Aorta (tissue), 5 donors: ENCODE measurements at regions not wholly inside any gene's neighbourhood (a gene's known extent, or its start where the extent isn't known, plus 50 kb on each side); places are given as distances from the start of the nearest gene placed in this dataset.

ENCODE experiments used
- ATAC-seq: fragments of 200-7000 bp; cut with Tn5 transposase; one replicate; pipeline ENCODE4 v1.9.1; 2022; ENCODE audit warnings: moderate library complexity; ENCODE audit not compliant: low FRiP score
- DNase-seq, 2 donors: peaks; one replicate each; pipeline ENCODE4 v3.0.0-alpha.2; 2020
- H3K27ac ChIP-seq, 2 donors: one replicate each; pipeline ENCODE4 v1.5.1; 2013; ENCODE audit warnings: low read length in 2 of 2, mild to moderate bottlenecking in 2 of 2, moderate library complexity in 2 of 2, control low read depth in 1 of 2, inconsistent platforms in 1 of 2, low read depth in 1 of 2
- H3K27me3 ChIP-seq, 2 donors: one replicate each; pipeline ENCODE4 v1.6.1; 2013; ENCODE audit warnings: control low read depth in 1 of 2, low read length in 1 of 2, mild to moderate bottlenecking in 1 of 2, moderate library complexity in 1 of 2; ENCODE audit not compliant: insufficient read depth in 2 of 2, control insufficient read depth in 1 of 2
- H3K36me3 ChIP-seq, 2 donors: one replicate each; pipeline ENCODE4 v1.6.1; 2013; ENCODE audit warnings: control low read depth in 1 of 2, low read length in 1 of 2, mild to moderate bottlenecking in 1 of 2; ENCODE audit not compliant: insufficient read depth in 2 of 2, control insufficient read depth in 1 of 2
- H3K4me1 ChIP-seq, 2 donors: one replicate each; pipeline ENCODE4 v1.6.1; 2013; ENCODE audit warnings: low read length in 2 of 2, control low read depth in 1 of 2, mild to moderate bottlenecking in 1 of 2, moderate library complexity in 1 of 2; ENCODE audit not compliant: insufficient read depth in 2 of 2, control insufficient read depth in 1 of 2
- H3K4me3 ChIP-seq, 2 donors: one replicate each; pipeline ENCODE4 v1.5.1; 2013; ENCODE audit warnings: low read length in 2 of 2, control low read depth in 1 of 2, mild to moderate bottlenecking in 1 of 2
- H3K9me3 ChIP-seq: one replicate; pipeline ENCODE4 v1.6.1; 2013; ENCODE audit warnings: mild to moderate bottlenecking, low read length; ENCODE audit not compliant: control insufficient read depth
- WGBS, 2 donors: extraction: QIAGEN DNeasy Blood & Tissue Kit; methylation state at CpG; one replicate each; pipeline ENCODE4 v1.1.7; 2013; 5-methylcytosine and 5-hydroxymethylcytosine counted together
- intact Hi-C, 2 donors: fragments of 100-400 bp; cut with DNase I; formaldehyde crosslinking; loops; one replicate each; pipeline versions ENCODE4 v1.14.2 to v1.15.0; 2022
- donor health status: healthy with polysubstance abuse.
- donor health status: Bipolar disorder and iron deficiency.
- donor health status: DM: no; HTN: no; CAD: no.
- donor health status: DM: no; HTN: no; CAD: no.
- donor health status: DM: yes; HTN: yes; CAD: no.

DNA sequence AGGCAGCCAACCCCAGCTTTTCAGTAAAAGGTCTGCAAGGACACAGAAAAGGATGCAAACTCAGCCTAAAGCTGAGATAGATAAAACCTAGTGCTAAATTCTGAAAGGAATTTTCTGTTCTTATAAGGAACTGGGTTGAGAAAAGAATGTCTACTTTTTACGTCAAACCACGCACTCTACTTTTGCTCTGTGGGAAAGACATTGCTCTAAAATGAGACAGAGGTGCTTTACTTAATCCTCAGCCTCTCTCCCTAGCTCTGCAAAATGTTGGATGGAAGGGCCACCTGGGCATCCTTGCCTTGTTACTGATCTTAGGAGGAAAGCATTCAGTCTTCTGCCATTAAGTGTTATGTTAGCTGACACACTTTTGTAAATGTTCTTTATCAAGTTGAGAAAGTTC, 72.1 kb upstream of the LINC00305 start:
- ATAC-seq, result no peak
- Histone ChIP-seq H3K27me3 (no peaks in the 10 kb centered on the region), H3K4me3 (no peak overlapping the region), H3K36me3 (no peaks in the 10 kb centered on the region), H3K9me3 (no peaks in the 10 kb centered on the region), H3K27ac (no peak overlapping the region), H3K4me1 (no peaks in the 10 kb centered on the region)
- intact Hi-C loops, result no loop called here
- DNase-seq, result no peak
- WGBS, 2 donors, result 57 to 68% methylated on average over 2 of the region's 2 CpGs

DNA sequence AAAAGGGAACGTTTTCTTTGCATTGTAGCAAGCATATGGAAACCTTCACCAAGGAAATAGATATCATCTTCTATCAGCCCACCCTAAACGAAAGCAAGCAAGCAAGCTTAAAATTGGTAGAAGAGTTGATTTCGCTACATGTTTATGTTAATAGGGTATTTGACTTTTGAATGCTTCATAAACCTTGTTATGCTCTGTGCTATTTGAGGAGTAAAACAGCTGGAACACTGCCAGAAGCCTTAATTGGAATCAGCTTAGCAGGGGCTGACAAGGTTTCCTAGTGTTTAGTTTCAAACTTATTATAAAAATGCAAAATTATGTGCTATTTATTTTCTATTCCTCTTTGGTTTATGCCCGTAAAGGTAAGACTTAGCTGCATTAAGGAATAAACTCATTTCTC, 70.6 kb upstream of the LINC00305 start:
- no peaks in the 10 kb centered on the region for H3K36me3 ChIP-seq
- no peaks in the 10 kb centered on the region for H3K27me3 ChIP-seq
- ATAC-seq, result no peak
- H3K27ac ChIP-seq, result no peak overlapping the region
- H3K4me1 ChIP-seq, result no peaks in the 10 kb centered on the region
- intact Hi-C loops, result no loop called here
- WGBS, 2 donors, result 83 to 84% methylated on average over 4 of the region's 4 CpGs
- no peak for DNase-seq
- H3K4me3 ChIP-seq, result no peak overlapping the region
- peaks cover 1% of the 10 kb centered on the region for H3K9me3 ChIP-seq

DNA sequence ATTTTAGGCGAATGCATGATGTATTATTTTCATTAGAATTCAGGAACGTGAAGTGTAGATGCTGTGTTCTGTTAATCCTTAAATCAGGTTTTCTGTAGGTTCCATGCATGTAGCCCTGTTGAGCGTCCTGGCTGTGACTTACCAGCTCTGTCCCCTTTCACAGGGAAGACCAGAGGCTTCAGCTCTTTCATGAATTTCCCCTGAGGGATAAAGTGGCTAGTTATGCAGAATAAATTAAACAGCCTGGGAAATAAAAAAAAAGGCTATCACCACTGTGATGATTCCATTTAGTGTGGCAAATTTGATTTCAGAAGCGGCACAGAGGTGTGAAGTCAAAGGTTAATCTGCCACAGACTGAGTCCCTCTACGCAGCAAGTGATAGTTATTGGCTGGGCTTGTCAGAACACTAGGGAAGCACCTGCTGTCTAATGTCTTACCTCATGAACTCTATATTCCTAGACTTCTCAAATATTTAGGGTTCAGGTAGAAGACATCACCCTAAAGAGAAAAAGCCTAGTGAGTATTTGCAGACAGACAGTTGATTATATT, 61.6 kb upstream of the LINC00305 start:
- 71% methylated on average over 5 of the region's 5 CpGs for WGBS, 2 donors
- H3K36me3 ChIP-seq, result no peaks in the 10 kb centered on the region
- no peaks in the 10 kb centered on the region for H3K4me1 ChIP-seq
- H3K27me3 ChIP-seq, result no peaks in the 10 kb centered on the region
- ATAC-seq (no peak), DNase-seq (no peak)
- H3K4me3 ChIP-seq, result no peak overlapping the region
- no peak overlapping the region for H3K27ac ChIP-seq
- H3K9me3 ChIP-seq, result no peaks in the 10 kb centered on the region
- intact Hi-C loops, result no loop called here

DNA sequence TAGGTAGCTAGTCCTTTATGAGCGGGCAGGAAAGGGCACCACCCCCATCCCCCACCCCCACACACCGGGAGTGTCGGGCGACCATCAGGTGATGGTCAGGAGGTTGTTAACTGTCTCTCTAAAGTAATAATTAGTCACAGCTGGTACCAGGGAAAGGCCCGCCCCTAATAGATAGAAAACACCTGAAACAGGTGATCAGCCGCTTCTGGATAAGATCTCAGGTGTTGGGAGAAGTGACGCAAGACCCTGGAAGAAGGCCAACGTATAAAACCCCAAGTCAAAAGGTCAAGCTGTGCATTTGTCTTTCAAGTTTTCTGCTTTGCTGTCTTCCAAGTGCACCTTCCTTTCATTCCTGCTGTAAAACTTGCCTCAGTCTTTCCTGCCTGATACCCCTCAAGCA, 59.6 kb upstream of the LINC00305 start:
- intact Hi-C loops, result no loop called here
- no peak for ATAC-seq
- 89 to 92% methylated on average over 8 of the region's 8 CpGs for WGBS, 2 donors

DNA sequence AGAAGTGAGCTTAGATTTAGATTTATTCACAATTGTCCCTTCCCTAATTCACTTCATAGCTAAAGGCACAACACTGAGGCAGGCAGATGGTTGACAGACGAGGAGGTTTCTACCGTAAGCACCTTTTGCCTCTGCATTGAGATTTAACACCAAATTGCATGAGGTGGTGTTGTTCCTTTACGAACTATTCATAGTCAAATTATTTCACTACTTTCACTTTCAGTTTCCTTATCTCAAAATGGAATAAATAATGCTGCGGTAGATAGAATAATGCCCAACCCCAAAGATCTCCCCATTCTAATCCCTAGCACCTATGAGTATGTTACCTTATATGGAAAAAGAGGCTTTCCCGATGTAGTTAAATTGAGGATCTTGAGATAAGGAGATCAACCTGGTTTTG, 58.9 kb upstream of the LINC00305 start:
- WGBS, 2 donors, result 78 to 85% methylated on average over 5 of the region's 5 CpGs

More for the DNA sequence above, 59.6 kb upstream of the LINC00305 start:
- Histone ChIP-seq H3K9me3 (no peaks in the 10 kb centered on the region), H3K36me3 (no peaks in the 10 kb centered on the region), H3K4me1 (no peaks in the 10 kb centered on the region), H3K4me3 (no peak overlapping the region), H3K27ac (no peak overlapping the region), H3K27me3 (no peaks in the 10 kb centered on the region)
- no peak for DNase-seq

DNA sequence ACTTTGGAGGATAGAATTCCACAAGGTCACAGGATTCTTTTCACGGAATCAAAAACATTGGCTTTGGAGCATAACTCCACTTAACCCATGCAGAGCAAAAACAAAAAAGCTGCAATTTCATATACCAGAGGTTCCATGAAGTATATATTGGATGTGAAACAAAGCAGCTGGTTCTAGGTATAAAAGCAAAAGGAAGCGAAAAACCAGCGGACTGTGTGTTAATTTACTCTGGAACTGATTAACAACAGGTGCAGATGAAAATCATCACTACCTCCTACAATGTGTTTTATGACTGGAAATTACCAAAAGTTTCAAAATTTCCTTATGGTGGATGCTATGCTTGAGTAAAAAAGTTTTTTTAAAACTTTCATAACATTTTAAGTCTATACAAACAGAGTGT, 54.4 kb upstream of the LINC00305 start:
- H3K4me3 ChIP-seq, result no peak overlapping the region
- no peaks in the 10 kb centered on the region for H3K36me3 ChIP-seq
- no peak for DNase-seq
- H3K27me3 ChIP-seq, result no peaks in the 10 kb centered on the region
- no peaks in the 10 kb centered on the region for H3K4me1 ChIP-seq
- WGBS, 2 donors, result 24 to 36% methylated on average over 3 of the region's 3 CpGs
- intact Hi-C loops, result no loop called here
- no peaks in the 10 kb centered on the region for H3K9me3 ChIP-seq
- no peak for ATAC-seq
- no peak overlapping the region for H3K27ac ChIP-seq

More for the DNA sequence above, 58.9 kb upstream of the LINC00305 start:
- H3K36me3 ChIP-seq, result no peaks in the 10 kb centered on the region
- no peaks in the 10 kb centered on the region for H3K9me3 ChIP-seq
- H3K27me3 ChIP-seq, result no peaks in the 10 kb centered on the region
- intact Hi-C loops, result no loop called here
- no peak overlapping the region for H3K27ac ChIP-seq
- DNase-seq (no peak), ATAC-seq (no peak)
- H3K4me3 ChIP-seq, result no peak overlapping the region
- no peaks in the 10 kb centered on the region for H3K4me1 ChIP-seq

DNA sequence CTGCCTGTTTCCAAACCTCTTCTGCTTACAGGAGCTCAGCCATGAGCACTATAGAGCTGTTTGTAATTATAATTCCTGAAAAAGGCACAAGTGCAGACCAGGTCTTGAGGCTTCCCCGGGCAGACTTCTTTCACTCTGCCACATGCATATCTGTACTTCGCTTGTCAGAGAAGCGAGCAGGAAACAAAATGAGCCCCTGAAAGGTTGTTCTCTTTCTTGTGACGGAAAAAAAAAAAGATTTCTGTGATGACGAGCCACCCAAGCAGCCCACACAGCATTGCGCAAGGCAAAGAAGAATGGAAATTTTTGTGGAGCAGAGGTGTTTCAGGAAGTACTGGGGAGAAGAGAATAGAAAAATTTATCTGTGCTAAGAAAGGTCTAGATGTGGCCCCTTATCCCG, 54.0 kb upstream of the LINC00305 start:
- H3K4me1 ChIP-seq, result no peaks in the 10 kb centered on the region
- H3K36me3 ChIP-seq, result no peaks in the 10 kb centered on the region
- H3K27me3 ChIP-seq, result no peaks in the 10 kb centered on the region
- DNase-seq, result no peak
- H3K9me3 ChIP-seq, result no peaks in the 10 kb centered on the region
- intact Hi-C loops, result no loop called here
- no peak overlapping the region for H3K4me3 ChIP-seq
- 20 to 23% methylated on average over 7 of the region's 7 CpGs for WGBS, 2 donors
- no peak for ATAC-seq
- H3K27ac ChIP-seq, result no peak overlapping the region

DNA sequence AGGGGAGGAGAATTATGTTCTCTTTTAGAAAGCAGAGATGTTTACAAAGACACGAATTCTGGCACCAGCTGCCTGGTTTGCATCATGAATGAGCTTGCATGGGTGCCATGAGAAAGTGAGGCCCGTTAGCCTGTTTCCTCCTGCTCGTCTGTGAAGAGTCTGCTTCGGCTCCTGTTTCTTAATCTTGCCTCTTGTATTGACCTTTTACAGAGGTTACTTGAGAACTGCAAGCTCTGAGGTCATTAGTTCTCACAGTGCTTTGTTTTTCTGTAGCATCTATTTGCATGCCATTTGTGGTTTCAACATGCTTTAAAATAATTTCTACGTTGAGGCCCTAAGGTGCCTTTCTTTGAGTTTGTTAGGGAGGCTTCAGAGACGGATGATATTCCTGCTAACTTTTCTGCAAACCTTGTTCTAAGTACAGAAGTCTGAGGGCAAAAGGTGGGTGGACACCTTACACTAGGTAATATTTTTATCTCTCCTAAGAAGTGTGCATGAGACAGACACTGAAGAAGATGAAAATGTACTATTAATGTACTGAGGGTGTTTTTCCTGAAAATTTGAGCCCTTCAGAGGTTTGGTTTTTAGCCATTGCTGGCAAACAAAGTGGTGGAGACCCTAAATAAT, 53.4 kb upstream of the LINC00305 start:
- 69 to 70% methylated on average over 6 of the region's 6 CpGs for WGBS, 2 donors
- H3K4me1 ChIP-seq, result no peaks in the 10 kb centered on the region
- intact Hi-C loops, result no loop called here
- no peak overlapping the region for H3K27ac ChIP-seq
- H3K27me3 ChIP-seq, result no peaks in the 10 kb centered on the region
- ATAC-seq (no peak), DNase-seq (no peak)
- H3K36me3 ChIP-seq, result no peaks in the 10 kb centered on the region
- H3K4me3 ChIP-seq, result no peak overlapping the region
- H3K9me3 ChIP-seq, result no peaks in the 10 kb centered on the region

DNA sequence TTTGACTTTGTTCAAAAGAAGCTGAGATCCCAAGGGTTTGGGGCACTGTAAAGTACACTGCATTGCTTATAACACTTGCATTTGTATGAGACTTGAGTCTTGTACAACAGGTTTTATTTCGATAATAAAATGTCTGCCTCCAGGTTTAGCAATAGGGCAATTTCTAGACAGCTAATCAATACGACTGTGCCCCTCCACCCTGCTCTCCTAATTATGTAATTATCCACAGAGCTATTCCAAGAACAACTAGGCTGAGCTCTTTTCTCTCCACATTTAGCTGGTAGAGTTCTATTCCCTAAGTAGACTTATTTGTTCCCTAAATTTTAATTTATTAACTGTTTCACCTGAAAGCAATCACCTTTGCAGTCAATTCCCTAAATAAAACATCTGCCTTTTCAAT, 52.9 kb upstream of the LINC00305 start:
- Histone ChIP-seq H3K27me3 (no peaks in the 10 kb centered on the region), H3K36me3 (no peaks in the 10 kb centered on the region), H3K4me1 (no peaks in the 10 kb centered on the region), H3K27ac (no peak overlapping the region), H3K4me3 (no peak overlapping the region), H3K9me3 (no peaks in the 10 kb centered on the region)
- intact Hi-C loops, result no loop called here
- no peak for DNase-seq
- WGBS, 2 donors, result 86 to 94% methylated on average over 2 of the region's 2 CpGs
- no peak for ATAC-seq
